SK-N-SH (cell line): ENCODE measurements at regions not wholly inside any gene's neighbourhood (a gene's known extent, or its start where the extent isn't known, plus 50 kb on each side); places are given as distances from the start of the nearest gene placed in this dataset.

Experiments
- CTCF ChIA-PET: fragments of 300-600, 350-600 bp; formaldehyde crosslinking; extraction: SDS; loops from one replicate; lab custom pipeline; 2021; lab: Yijun Ruan, JAX
- POLR2A ChIA-PET: fragments of 350-600 bp; sonication (Branson Sonifier 250); formaldehyde crosslinking; extraction: SDS; loops from one replicate; lab custom pipeline; 2020; ENCODE audit warnings: antibody characterized with exemption, inconsistent platforms; lab: Yijun Ruan, JAX
- DNase-seq: peaks from one replicate; pipeline ENCODE4 v3.0.0; 2012
- H2AFZ ChIP-seq: fragments of 200-600 bp; sonication (generic); 2 replicates; pipeline ENCODE4 v1.8.1; 2016; ENCODE audit warnings: antibody characterized with exemption, mild to moderate bottlenecking, low read depth
- H3F3A ChIP-seq: fragments of 200-600 bp; sonication (generic); replicated peaks from 2 replicates; pipeline ENCODE3; 2016; ENCODE audit warnings: antibody characterized with exemption, mild to moderate bottlenecking; ENCODE audit not compliant: insufficient read depth
- H3K27ac ChIP-seq, 2 experiments: fragments of 200-500 bp in 1 of 2; fragments of 200-600 bp in 1 of 2; sonication (Bioruptor generic) in 1 of 2; sonication (generic), shearing (Covaris generic) in 1 of 2; 2 replicates each; pipeline versions ENCODE4 v1.5.1 to v1.6.1; 2014 to 2016; ENCODE audit warnings: low read depth in 2 of 2, inconsistent platforms in 1 of 2, low read length in 1 of 2, mild to moderate bottlenecking in 1 of 2, mixed read lengths in 1 of 2
- H3K27me3 ChIP-seq: fragments of 200-600 bp; sonication (generic), shearing (Covaris generic); 2 replicates; pipeline ENCODE4 v1.6.1; 2016; ENCODE audit warnings: mixed run types; ENCODE audit not compliant: insufficient read depth
- H3K36me3 ChIP-seq, 2 experiments: fragments of 200-500 bp in 1 of 2; fragments of 200-600 bp in 1 of 2; sonication (Bioruptor generic) in 1 of 2; sonication (generic) in 1 of 2; replicated peaks in 1 of 2; 2 replicates each; pipeline versions ENCODE3 to v1.5.1; 2014 to 2016; ENCODE audit warnings: low read length in 1 of 2, mild to moderate bottlenecking in 1 of 2; ENCODE audit not compliant: insufficient read depth in 2 of 2, control insufficient read depth in 1 of 2
- H3K4me1 ChIP-seq, 2 experiments: fragments of 200-500 bp in 1 of 2; fragments of 200-600 bp in 1 of 2; sonication (Bioruptor generic) in 1 of 2; sonication (generic), shearing (Covaris generic) in 1 of 2; 2 replicates each; pipeline versions ENCODE4 v1.5.1 to v1.6.1; 2014 to 2016; ENCODE audit warnings: low read depth in 1 of 2, low read length in 1 of 2, mixed run types in 1 of 2; ENCODE audit not compliant: insufficient read depth in 2 of 2, control insufficient read depth in 1 of 2
- H3K4me2 ChIP-seq: fragments of 200-600 bp; sonication (generic), shearing (Covaris generic); 2 replicates; pipeline ENCODE4 v1.6.1; 2017; ENCODE audit warnings: mixed run types
- H3K4me3 ChIP-seq, 2 experiments: fragments of 200-500 bp in 1 of 2; fragments of 200-600 bp in 1 of 2; sonication (Bioruptor generic) in 1 of 2; sonication (generic), shearing (Covaris generic) in 1 of 2; 2 replicates each; pipeline versions ENCODE4 v1.5.1 to v1.8.1; 2014 to 2016; ENCODE audit warnings: low read depth in 2 of 2, inconsistent platforms in 1 of 2, low read length in 1 of 2, mild to moderate bottlenecking in 1 of 2, mixed read lengths in 1 of 2, moderate library complexity in 1 of 2
- H3K79me2 ChIP-seq: fragments of 200-600 bp; sonication (generic); 2 replicates; pipeline ENCODE4 v1.8.1; 2017; ENCODE audit warnings: mild to moderate bottlenecking; ENCODE audit not compliant: insufficient read depth
- H3K9ac ChIP-seq: fragments of 200-600 bp; sonication (generic); 2 replicates; pipeline ENCODE4 v1.6.1; 2017; ENCODE audit warnings: mixed run types
- H3K9me2 ChIP-seq: fragments of 200-600 bp; sonication (generic); 2 replicates; pipeline ENCODE4 v1.6.1; 2017; ENCODE audit warnings: mixed run types
- H3K9me3 ChIP-seq: fragments of 200-600 bp; sonication (generic); 2 replicates; pipeline ENCODE4 v1.6.1; 2017; ENCODE audit warnings: mixed run types, mild to moderate bottlenecking, moderate library complexity
- H4K20me1 ChIP-seq: fragments of 200-600 bp; sonication (generic); 2 replicates; pipeline ENCODE4 v1.6.1; 2017; ENCODE audit warnings: mild to moderate bottlenecking, mixed run types; ENCODE audit not compliant: insufficient read depth
- EZH2phosphoT487 ChIP-seq: fragments of 200-600 bp; sonication (generic); IDR thresholded peaks from 2 replicates; pipeline ENCODE4 v1.6.1; 2017; ENCODE audit warnings: low read depth, mixed run types, mild to moderate bottlenecking, antibody characterized with exemption, moderate library complexity, borderline replicate concordance
- FOXM1 ChIP-seq: IDR thresholded peaks from 2 replicates; pipeline ENCODE4 v1.4.0; 2012; ENCODE audit warnings: low read depth, mild to moderate bottlenecking
- GABPA ChIP-seq: IDR thresholded peaks from 2 replicates; pipeline ENCODE4 v1.4.0; 2012; ENCODE audit warnings: low read depth, mild to moderate bottlenecking
- GATA2 ChIP-seq: sonication (generic); formaldehyde crosslinking; IDR thresholded peaks from 2 replicates; pipeline ENCODE4 v1.5.0; 2020; ENCODE audit warnings: mild to moderate bottlenecking, missing genetic modification reagents
- JUND ChIP-seq: IDR thresholded peaks from 2 replicates; pipeline ENCODE4 v1.4.0; 2012
- MXI1 ChIP-seq: IDR thresholded peaks from 2 replicates; pipeline ENCODE4 v1.6.1; 2012; ENCODE audit warnings: mild to moderate bottlenecking, low read depth, low read length, improper control_type of control experiment
- POLR2AphosphoS5 ChIP-seq: IDR thresholded peaks from 2 replicates; pipeline ENCODE4 v1.6.1; 2012; ENCODE audit warnings: low read depth, low read length
- RAD21 ChIP-seq: IDR thresholded peaks from 2 replicates; pipeline ENCODE4 v1.6.1; 2012; ENCODE audit warnings: mild to moderate bottlenecking, low read length
- RCOR1 ChIP-seq: fragments of 150-350 bp; IDR thresholded peaks from 2 replicates; pipeline ENCODE4 v1.6.1; 2017; ENCODE audit warnings: antibody characterized with exemption, low read length
- RFX5 ChIP-seq: IDR thresholded peaks from 2 replicates; pipeline ENCODE4 v1.6.1; 2012; ENCODE audit warnings: mild to moderate bottlenecking, improper control_type of control experiment, low read length
- RXRA ChIP-seq: IDR thresholded peaks from 2 replicates; pipeline ENCODE4 v1.4.0; 2012; ENCODE audit warnings: low read depth, mild to moderate bottlenecking, borderline replicate concordance
- SMC3 ChIP-seq: IDR thresholded peaks from 2 replicates; pipeline ENCODE4 v1.6.1; 2012; ENCODE audit warnings: low read depth, low read length, improper control_type of control experiment
- TAF1 ChIP-seq: IDR thresholded peaks from 2 replicates; pipeline ENCODE4 v1.6.1; 2012; ENCODE audit warnings: low read depth, mild to moderate bottlenecking, low read length, moderate library complexity, borderline replicate concordance
- TEAD4 ChIP-seq: IDR thresholded peaks from 2 replicates; pipeline ENCODE4 v1.4.0; 2012; ENCODE audit warnings: mild to moderate bottlenecking, borderline replicate concordance; ENCODE audit not compliant: insufficient read depth
- WGBS: methylation state at CpG from one replicate; pipeline ENCODE4 v1.1.6; 2017; ENCODE audit warnings: low lambda C conversion rate; 5-methylcytosine and 5-hydroxymethylcytosine counted together
- TF ChIP-seq, protein P1 (sequence below): fragments of 200-600 bp; sonication (generic); IDR thresholded peaks from 2 replicates; pipeline ENCODE4 v1.6.1; 2017; ENCODE audit warnings: antibody characterized with exemption, mild to moderate bottlenecking, moderate library complexity
- TF ChIP-seq, protein P2 (sequence below): fragments of 150-350 bp; IDR thresholded peaks from 2 replicates; pipeline ENCODE4 v1.6.1; 2017; ENCODE audit warnings: antibody characterized with exemption, low read length, low read depth, borderline replicate concordance

DNA sequence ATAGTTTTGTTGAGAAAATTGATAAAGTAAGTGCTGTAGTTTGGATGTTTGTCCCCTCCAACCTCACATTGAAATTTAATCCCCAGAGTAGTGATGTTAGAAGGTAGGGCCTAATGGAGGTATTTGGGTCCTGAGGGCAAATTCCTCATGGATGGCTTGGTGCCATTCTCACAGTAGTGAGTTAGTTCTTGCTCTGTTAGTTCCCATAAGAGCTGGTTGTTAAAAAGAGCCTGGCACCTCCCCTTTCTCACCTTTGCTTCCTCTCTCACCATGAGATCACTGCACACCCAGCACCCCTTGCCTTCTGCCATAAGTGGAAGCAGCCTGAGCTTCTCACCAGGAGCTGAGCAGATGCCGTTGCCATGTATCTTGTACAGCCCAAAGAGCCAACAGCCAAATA lies 354.8 kb upstream of the NFIA start (continued):
- TF ChIP-seq, protein P1, sequence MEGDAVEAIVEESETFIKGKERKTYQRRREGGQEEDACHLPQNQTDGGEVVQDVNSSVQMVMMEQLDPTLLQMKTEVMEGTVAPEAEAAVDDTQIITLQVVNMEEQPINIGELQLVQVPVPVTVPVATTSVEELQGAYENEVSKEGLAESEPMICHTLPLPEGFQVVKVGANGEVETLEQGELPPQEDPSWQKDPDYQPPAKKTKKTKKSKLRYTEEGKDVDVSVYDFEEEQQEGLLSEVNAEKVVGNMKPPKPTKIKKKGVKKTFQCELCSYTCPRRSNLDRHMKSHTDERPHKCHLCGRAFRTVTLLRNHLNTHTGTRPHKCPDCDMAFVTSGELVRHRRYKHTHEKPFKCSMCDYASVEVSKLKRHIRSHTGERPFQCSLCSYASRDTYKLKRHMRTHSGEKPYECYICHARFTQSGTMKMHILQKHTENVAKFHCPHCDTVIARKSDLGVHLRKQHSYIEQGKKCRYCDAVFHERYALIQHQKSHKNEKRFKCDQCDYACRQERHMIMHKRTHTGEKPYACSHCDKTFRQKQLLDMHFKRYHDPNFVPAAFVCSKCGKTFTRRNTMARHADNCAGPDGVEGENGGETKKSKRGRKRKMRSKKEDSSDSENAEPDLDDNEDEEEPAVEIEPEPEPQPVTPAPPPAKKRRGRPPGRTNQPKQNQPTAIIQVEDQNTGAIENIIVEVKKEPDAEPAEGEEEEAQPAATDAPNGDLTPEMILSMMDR: no peak
- TF ChIP-seq GATA2 (no peak), POLR2AphosphoS5 (no peak), TEAD4 (no peak)

DNA sequence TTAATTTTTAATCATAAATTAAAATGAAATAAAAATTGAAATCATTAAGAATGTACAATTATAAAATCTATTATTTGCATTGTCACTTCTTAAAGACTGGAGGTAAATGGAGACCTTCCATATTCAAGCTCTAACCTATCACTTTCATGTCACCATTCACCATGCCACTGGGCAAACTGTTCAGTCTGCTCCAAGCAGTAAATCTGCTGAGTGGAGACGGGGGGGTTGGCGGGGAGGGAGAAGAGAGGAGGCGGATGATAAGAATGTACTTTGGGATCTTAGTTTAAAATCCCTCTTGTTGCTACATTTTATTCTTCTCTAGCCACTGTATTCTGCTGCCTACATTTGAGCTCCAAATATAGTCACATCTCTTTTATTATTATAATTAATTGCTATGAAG lies 365.9 kb upstream of the NFIA start:
- H3K4me1 ChIP-seq: no peaks in the 10 kb centered on the region
- no peak for TF ChIP-seq TAF1
- no peak for TF ChIP-seq JUND
- no peak for TF ChIP-seq RFX5
- TF ChIP-seq, protein P1: no peak
- TF ChIP-seq RAD21: no peak
- no peak for TF ChIP-seq SMC3
- TF ChIP-seq GABPA: no peak
- no peak for TF ChIP-seq RXRA
- TF ChIP-seq POLR2AphosphoS5: no peak
- TF ChIP-seq RCOR1: no peak
- no peak for TF ChIP-seq GATA2
- TF ChIP-seq EZH2phosphoT487: no peak
- TF ChIP-seq, protein P2, sequence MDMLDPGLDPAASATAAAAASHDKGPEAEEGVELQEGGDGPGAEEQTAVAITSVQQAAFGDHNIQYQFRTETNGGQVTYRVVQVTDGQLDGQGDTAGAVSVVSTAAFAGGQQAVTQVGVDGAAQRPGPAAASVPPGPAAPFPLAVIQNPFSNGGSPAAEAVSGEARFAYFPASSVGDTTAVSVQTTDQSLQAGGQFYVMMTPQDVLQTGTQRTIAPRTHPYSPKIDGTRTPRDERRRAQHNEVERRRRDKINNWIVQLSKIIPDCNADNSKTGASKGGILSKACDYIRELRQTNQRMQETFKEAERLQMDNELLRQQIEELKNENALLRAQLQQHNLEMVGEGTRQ: no peak
- no peak for TF ChIP-seq MXI1
- no peak for TF ChIP-seq FOXM1
- TF ChIP-seq TEAD4: no peak
- TF ChIP-seq, all 33 proteins: peak for 0
- 42% methylated on average over 3 of the region's 3 CpGs for WGBS
- DNase-seq: no peak
- H3K9ac ChIP-seq: no peak overlapping the region
- POLR2A ChIA-PET: no interaction called here
- no peak overlapping the region for H2AFZ ChIP-seq
- CTCF ChIA-PET: interaction anchor here (0.7 kb wide), 1 partner anchor 43 kb away, joined by 3 read pairs; no protein-coding TSS in a partner anchor
- H3K9me3 ChIP-seq: no peaks in the 10 kb centered on the region
- no peaks in the 10 kb centered on the region for H3K9me2 ChIP-seq
- H3K79me2 ChIP-seq: no peaks in the 10 kb centered on the region
- no peak overlapping the region for H3K4me2 ChIP-seq
- H4K20me1 ChIP-seq: no peaks in the 10 kb centered on the region
- H3K27ac ChIP-seq: no peak overlapping the region
- no peak overlapping the region for H3K4me3 ChIP-seq
- no peaks in the 10 kb centered on the region for H3K27me3 ChIP-seq
- H3F3A ChIP-seq: no peaks in the 10 kb centered on the region
- H3K36me3 ChIP-seq: no peaks in the 10 kb centered on the region
